ENCODE measurements at regions not wholly inside any gene's neighbourhood (a gene's known extent, or its start where the extent isn't known, plus 50 kb on each side); places are given as distances from the start of the nearest gene placed in this dataset.

- no peak for TF ChIP-seq CTCF (conservative IDR thresholded peaks at IDR 0.05 in 1 of 2, IDR thresholded peaks at IDR 0.05 in 1 of 2; ENCODE audit: extremely low read depth in 1 of 2, insufficient read depth in 1 of 2, low read depth in 1 of 2, low read length in 2 of 2)
- TF ChIP-seq EZH2 (IDR thresholded peaks at IDR 0.05; ENCODE audit: borderline replicate concordance, low read length) = no peak
Observed at GRCh38 chr1:22309572-22309971, 142.1 kb upstream of the ZBTB40 start.
